ENCODE measurements at regions not wholly inside any gene's neighbourhood (a gene's known extent, or its start where the extent isn't known, plus 50 kb on each side); places are given as distances from the start of the nearest gene placed in this dataset.
"Not testable (repeated sequence)": the region's sequence is repeated elsewhere in the genome, so short reads cannot be mapped to it uniquely, and the experiment has no call there.

GRCh38 chr2:55766947-55767346 is 73.3 kb upstream of the PNPT1 start:
- Mint-ChIP-seq H3K4me3 (no peak overlapping the region), H3K9me3 (no peaks in the 10 kb centered on the region), H3K27ac (no peak overlapping the region), H3K36me3 (ENCODE audit: low read depth) (no peaks in the 10 kb centered on the region; the same call in 1 of the 2 replicates), H3K4me1 (ENCODE audit: low read depth) (peaks cover 32% of the 10 kb centered on the region), H3K27me3 (ENCODE audit: insufficient read depth) (no peaks in the 10 kb centered on the region)
- no peak for TF ChIP-seq CTCF (IDR thresholded peaks at IDR 0.05)
- no peak for DNase-seq

- peaks cover 33% of the 10 kb centered on the region for H3K4me1 Mint-ChIP-seq (ENCODE audit: low read depth)
- not testable (repeated sequence) for H3K27me3 Mint-ChIP-seq (ENCODE audit: insufficient read depth); DNase-seq; H3K36me3 Mint-ChIP-seq (ENCODE audit: low read depth); H3K4me3 Mint-ChIP-seq; H3K9me3 Mint-ChIP-seq; H3K27ac Mint-ChIP-seq
Observed at GRCh38 chr2:55765708-55766107, 72.1 kb upstream of the PNPT1 start.

GRCh38 chr2:55763721-55764120 is 70.1 kb upstream of the PNPT1 start:
- Mint-ChIP-seq H3K27me3 (ENCODE audit: insufficient read depth) (no peaks in the 10 kb centered on the region; the same call in 1 of the 2 replicates), H3K4me3 (no peak overlapping the region), H3K27ac (no peak overlapping the region), H3K4me1 (ENCODE audit: low read depth) (peaks cover 32% of the 10 kb centered on the region), H3K9me3 (no peaks in the 10 kb centered on the region), H3K36me3 (ENCODE audit: low read depth) (no peaks in the 10 kb centered on the region; the same call in 1 of the 2 replicates)
- no peak for TF ChIP-seq CTCF (IDR thresholded peaks at IDR 0.05)
- DNase-seq = no peak

- no peak for TF ChIP-seq CTCF (IDR thresholded peaks at IDR 0.05)
- Mint-ChIP-seq H3K27ac (peak overlapping the region; percentile 70), H3K4me1 (ENCODE audit: low read depth) (peaks cover 31% of the 10 kb centered on the region), H3K36me3 (ENCODE audit: low read depth) (no peaks in the 10 kb centered on the region; the same call in 1 of the 2 replicates), H3K27me3 (ENCODE audit: insufficient read depth) (no peaks in the 10 kb centered on the region; the same call in 1 of the 2 replicates), H3K4me3 (0 out of 2 replicates have a peak overlapping the region, but pooled peaks have one; percentile 18), H3K9me3 (no peaks in the 10 kb centered on the region)
- peak; percentile 56 for DNase-seq
Observed at GRCh38 chr2:55761526-55761925, 67.9 kb upstream of the PNPT1 start.

GRCh38 chr2:55761024-55761423 is 67.4 kb upstream of the PNPT1 start:
- no peak overlapping the region for H3K27ac Mint-ChIP-seq
- no peaks in the 10 kb centered on the region for H3K9me3 Mint-ChIP-seq
- H3K4me3 Mint-ChIP-seq = no peak overlapping the region
- no peaks in the 10 kb centered on the region; the same call in 1 of the 2 replicates for H3K36me3 Mint-ChIP-seq (ENCODE audit: low read depth)
- H3K27me3 Mint-ChIP-seq (ENCODE audit: insufficient read depth) = no peaks in the 10 kb centered on the region; the same call in 1 of the 2 replicates
- TF ChIP-seq CTCF (IDR thresholded peaks at IDR 0.05) = no peak
- no peak for DNase-seq
- H3K4me1 Mint-ChIP-seq (ENCODE audit: low read depth) = peaks cover 31% of the 10 kb centered on the region

GRCh38 chr2:55760125-55760524 is 66.5 kb upstream of the PNPT1 start:
- no peak overlapping the region for H3K4me3 Mint-ChIP-seq
- TF ChIP-seq CTCF (IDR thresholded peaks at IDR 0.05) = no peak
- H3K9me3 Mint-ChIP-seq = no peaks in the 10 kb centered on the region
- H3K36me3 Mint-ChIP-seq (ENCODE audit: low read depth) = no peaks in the 10 kb centered on the region
- no peaks in the 10 kb centered on the region; the same call in 1 of the 2 replicates for H3K27me3 Mint-ChIP-seq (ENCODE audit: insufficient read depth)
- no peak overlapping the region for H3K27ac Mint-ChIP-seq
- H3K4me1 Mint-ChIP-seq (ENCODE audit: low read depth) = peaks cover 31% of the 10 kb centered on the region
- no peak for DNase-seq
